Tibial artery (tissue), 4 donors: ENCODE measurements at regions not wholly inside any gene's neighbourhood (a gene's known extent, or its start where the extent isn't known, plus 50 kb on each side); places are given as distances from the start of the nearest gene placed in this dataset.

Experiments
- DNase-seq, 2 donors: peaks; one replicate each; pipeline ENCODE4 v3.0.0-alpha.2; 2019
- H3K27ac ChIP-seq, 2 donors: fragments of 200-600 bp; sonication (generic) in 1 of 2; 1 replicate in 1 of 2; 2 replicates in 1 of 2; pipeline ENCODE4 v1.5.1; 2018 to 2019; ENCODE audit warnings: mild to moderate bottlenecking in 1 of 2
- H3K27me3 ChIP-seq, 2 donors: fragments of 200-600 bp; sonication (generic) in 1 of 2; one replicate each; pipeline versions ENCODE4 v1.5.1 to v1.6.0; 2016 to 2019
- H3K36me3 ChIP-seq, 3 donors: fragments of 200-600 bp; sonication (generic) in 2 of 3; one replicate each; pipeline ENCODE4 v1.5.1; 2016 to 2019; ENCODE audit warnings: mild to moderate bottlenecking in 2 of 3
- H3K4me1 ChIP-seq, 4 donors: fragments of 200-600 bp; sonication (generic) in 2 of 4; 1 replicate in 3 of 4; 2 replicates in 1 of 4; pipeline ENCODE4 v1.5.1; 2016 to 2019
- H3K4me3 ChIP-seq, 2 donors: fragments of 200-600 bp; sonication (generic) in 1 of 2; 1 replicate in 1 of 2; 2 replicates in 1 of 2; pipeline ENCODE4 v1.5.1; 2018 to 2019; ENCODE audit warnings: mild to moderate bottlenecking in 2 of 2
- H3K9me3 ChIP-seq, 3 donors: fragments of 200-600 bp; sonication (generic) in 1 of 3; one replicate each; pipeline ENCODE4 v1.5.1; 2016 to 2019
- intact Hi-C: fragments of 100-400 bp; cut with DNase I; formaldehyde crosslinking; loops from one replicate; pipeline ENCODE4 v1.15.0; 2023; ENCODE audit warnings: low total_unique reads
- TF ChIP-seq, protein P1 (sequence below), 2 experiments: fragments of 200-600 bp in 1 of 2; fragments of 450-650 bp in 1 of 2; IDR thresholded peaks; one replicate each; pipeline ENCODE4 v1.5.1; 2017 to 2019; ENCODE audit warnings: antibody characterized with exemption in 2 of 2, mild to moderate bottlenecking in 1 of 2, moderate library complexity in 1 of 2

DNA sequence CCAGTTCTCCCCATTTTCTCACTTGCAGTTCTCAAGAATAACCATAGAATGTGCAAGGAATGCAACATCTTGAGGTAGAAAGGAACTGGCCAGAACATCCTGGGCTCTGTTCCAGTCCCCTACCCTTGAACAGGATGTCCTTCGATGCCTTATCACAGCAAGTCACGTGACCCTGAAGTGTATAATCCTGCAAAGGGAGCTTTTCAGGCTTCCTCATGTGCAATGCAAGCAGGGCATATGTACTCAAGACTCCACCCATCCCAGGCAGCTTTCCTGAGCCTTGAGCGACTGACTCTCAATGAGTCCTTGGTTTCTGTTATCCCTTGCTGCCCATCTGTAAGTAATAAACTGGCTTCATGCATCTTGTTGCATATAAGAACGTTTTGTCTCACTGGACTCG, 311.0 kb downstream of the MRPL39 start:
- DNase-seq: no peak
- H3K36me3 ChIP-seq: no peaks in the 10 kb centered on the region
- no peaks in the 10 kb centered on the region for H3K9me3 ChIP-seq
- H3K4me1 ChIP-seq: no peaks in the 10 kb centered on the region
- intact Hi-C loops: no loop called here
- no peak overlapping the region for H3K4me3 ChIP-seq
- no peaks in the 10 kb centered on the region for H3K27me3 ChIP-seq
- TF ChIP-seq, protein P1, sequence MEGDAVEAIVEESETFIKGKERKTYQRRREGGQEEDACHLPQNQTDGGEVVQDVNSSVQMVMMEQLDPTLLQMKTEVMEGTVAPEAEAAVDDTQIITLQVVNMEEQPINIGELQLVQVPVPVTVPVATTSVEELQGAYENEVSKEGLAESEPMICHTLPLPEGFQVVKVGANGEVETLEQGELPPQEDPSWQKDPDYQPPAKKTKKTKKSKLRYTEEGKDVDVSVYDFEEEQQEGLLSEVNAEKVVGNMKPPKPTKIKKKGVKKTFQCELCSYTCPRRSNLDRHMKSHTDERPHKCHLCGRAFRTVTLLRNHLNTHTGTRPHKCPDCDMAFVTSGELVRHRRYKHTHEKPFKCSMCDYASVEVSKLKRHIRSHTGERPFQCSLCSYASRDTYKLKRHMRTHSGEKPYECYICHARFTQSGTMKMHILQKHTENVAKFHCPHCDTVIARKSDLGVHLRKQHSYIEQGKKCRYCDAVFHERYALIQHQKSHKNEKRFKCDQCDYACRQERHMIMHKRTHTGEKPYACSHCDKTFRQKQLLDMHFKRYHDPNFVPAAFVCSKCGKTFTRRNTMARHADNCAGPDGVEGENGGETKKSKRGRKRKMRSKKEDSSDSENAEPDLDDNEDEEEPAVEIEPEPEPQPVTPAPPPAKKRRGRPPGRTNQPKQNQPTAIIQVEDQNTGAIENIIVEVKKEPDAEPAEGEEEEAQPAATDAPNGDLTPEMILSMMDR (IDR thresholded peaks at IDR 0.05): no peak
- H3K27ac ChIP-seq: no peak overlapping the region

DNA sequence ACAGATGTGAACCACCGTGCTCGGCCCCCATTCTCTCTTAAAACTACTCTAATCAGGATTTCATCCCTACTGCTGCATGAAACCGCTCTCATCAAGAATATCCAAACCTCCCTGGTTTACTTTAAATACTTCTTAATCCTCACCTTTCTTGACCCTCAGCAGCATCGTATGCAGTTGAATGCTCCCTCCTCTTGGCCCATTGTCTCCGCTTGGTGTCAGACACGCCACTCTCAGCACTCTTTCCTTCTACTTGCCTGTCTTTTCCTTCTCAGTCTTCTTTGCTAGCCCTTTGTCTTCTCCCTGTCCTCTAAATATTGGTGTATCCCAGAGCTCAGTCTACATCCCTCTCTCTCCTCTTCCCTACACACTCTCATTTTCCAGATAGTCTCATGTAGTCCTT, 314.9 kb downstream of the MRPL39 start:
- Histone ChIP-seq H3K9me3 (no peaks in the 10 kb centered on the region), H3K4me1 (no peaks in the 10 kb centered on the region), H3K4me3 (no peak overlapping the region), H3K36me3 (no peaks in the 10 kb centered on the region), H3K27me3 (no peaks in the 10 kb centered on the region), H3K27ac (no peak overlapping the region)
- intact Hi-C loops: no loop called here
- DNase-seq: no peak
- TF ChIP-seq, protein P1 (IDR thresholded peaks at IDR 0.05): no peak

DNA sequence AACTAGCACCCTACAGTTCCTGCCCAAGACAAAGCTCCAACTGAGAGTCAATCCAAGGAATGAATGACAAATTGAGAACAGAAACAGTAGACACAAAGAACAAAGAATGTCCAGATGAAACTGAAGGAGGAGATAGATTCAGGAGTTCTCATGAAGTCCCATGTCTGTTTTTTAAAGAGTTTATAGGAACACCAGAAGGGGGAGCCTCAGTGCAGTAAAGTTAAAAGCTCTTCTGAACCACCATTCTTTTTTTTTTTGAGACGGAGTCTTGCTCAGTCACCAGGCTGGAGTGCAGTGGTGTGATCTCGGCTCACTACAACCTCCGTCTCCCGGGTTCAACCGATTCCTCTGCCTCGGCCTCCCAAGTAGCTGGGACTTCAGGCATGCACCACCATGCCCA, 323.6 kb downstream of the MRPL39 start:
- Histone ChIP-seq H3K4me3 (no peak overlapping the region), H3K27me3 (no peaks in the 10 kb centered on the region), H3K36me3 (no peaks in the 10 kb centered on the region), H3K4me1 (no peaks in the 10 kb centered on the region), H3K27ac (no peak overlapping the region), H3K9me3 (no peaks in the 10 kb centered on the region)
- no peak for DNase-seq
- intact Hi-C loops: no loop called here
- TF ChIP-seq, protein P1 (IDR thresholded peaks at IDR 0.05): no peak

DNA sequence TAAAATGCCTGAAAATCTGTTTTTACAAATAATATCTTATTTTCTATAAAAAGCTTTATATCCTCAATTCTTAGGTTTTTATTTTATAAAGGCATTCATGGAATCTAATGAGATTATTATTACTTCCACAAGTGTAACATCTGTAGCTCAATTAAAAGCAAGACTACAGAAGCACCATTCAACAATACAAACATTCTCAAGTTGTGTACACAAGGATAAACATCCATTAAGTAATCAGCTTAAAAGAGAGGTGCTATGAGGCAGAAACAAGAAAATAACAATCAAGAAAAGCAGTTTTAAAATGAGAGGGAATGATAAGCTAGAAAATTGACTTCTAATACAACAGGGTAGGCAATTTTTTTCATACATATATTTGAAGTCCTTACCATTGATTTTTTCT, 326.1 kb downstream of the MRPL39 start:
- TF ChIP-seq, protein P1 (IDR thresholded peaks at IDR 0.05): no peak
- intact Hi-C loops: no loop called here
- Histone ChIP-seq H3K9me3 (no peaks in the 10 kb centered on the region), H3K4me1 (no peaks in the 10 kb centered on the region), H3K27me3 (no peaks in the 10 kb centered on the region), H3K4me3 (no peak overlapping the region), H3K27ac (no peak overlapping the region), H3K36me3 (no peaks in the 10 kb centered on the region)
- no peak for DNase-seq

GRCh38 chr21:25280061-25280460, 327.2 kb downstream of the MRPL39 start:
- TF ChIP-seq, protein P1 (IDR thresholded peaks at IDR 0.05): no peak
- Histone ChIP-seq H3K4me1 (no peaks in the 10 kb centered on the region), H3K27ac (no peak overlapping the region), H3K4me3 (no peak overlapping the region), H3K9me3 (no peaks in the 10 kb centered on the region), H3K36me3 (no peaks in the 10 kb centered on the region), H3K27me3 (no peaks in the 10 kb centered on the region)
- intact Hi-C loops: no loop called here
- DNase-seq: no peak

- TF ChIP-seq, protein P1 (IDR thresholded peaks at IDR 0.05): no peak
- no peak for DNase-seq
- intact Hi-C loops: no loop called here
Observed at GRCh38 chr21:25273959-25274358, 333.3 kb downstream of the MRPL39 start.

More at GRCh38 chr21:25273959-25274358, 333.3 kb downstream of the MRPL39 start:
- Histone ChIP-seq H3K27me3 (no peaks in the 10 kb centered on the region), H3K4me1 (no peaks in the 10 kb centered on the region), H3K4me3 (no peak overlapping the region), H3K36me3 (no peaks in the 10 kb centered on the region), H3K9me3 (no peaks in the 10 kb centered on the region), H3K27ac (no peak overlapping the region)
